Prostate gland (tissue), 2 donors: ENCODE measurements at regions not wholly inside any gene's neighbourhood (a gene's known extent, or its start where the extent isn't known, plus 50 kb on each side); places are given as distances from the start of the nearest gene placed in this dataset.

Experiments used
- DNase-seq: peaks from one replicate; pipeline ENCODE4 v3.0.0-alpha.2; 2019; ENCODE audit warnings: low spot score
- H3K27ac ChIP-seq, 2 donors: fragments of 200-600 bp; sonication (generic); 2 replicates each; pipeline ENCODE4 v1.5.1; 2017 to 2019
- H3K27me3 ChIP-seq: fragments of 200-600 bp; sonication (generic); replicated peaks from 2 replicates; pipeline ENCODE4 v1.5.1; 2019; ENCODE audit not compliant: insufficient read depth
- H3K36me3 ChIP-seq, 2 donors: fragments of 200-600 bp; sonication (generic); 1 replicate in 1 of 2; 2 replicates in 1 of 2; pipeline versions ENCODE4 v1.5.1 to v1.8.1; 2017 to 2019
- H3K4me1 ChIP-seq: fragments of 200-600 bp; sonication (generic); replicated peaks from 2 replicates; pipeline ENCODE4 v1.5.1; 2019
- H3K4me3 ChIP-seq, 2 donors: fragments of 200-600 bp; sonication (generic); 2 replicates each; pipeline ENCODE4 v1.5.1; 2017 to 2019
- H3K9me3 ChIP-seq: fragments of 200-600 bp; sonication (generic); 2 replicates; pipeline ENCODE4 v1.5.1; 2017
- POLR2A ChIP-seq: fragments of 450-650 bp; IDR thresholded peaks from one replicate; pipeline ENCODE4 v1.6.1; 2016; ENCODE audit warnings: antibody characterized with exemption, mild to moderate bottlenecking
- POLR2AphosphoS5 ChIP-seq: sonication (generic); formaldehyde crosslinking; IDR thresholded peaks from one replicate; pipeline ENCODE4 v1.6.1; 2017; ENCODE audit warnings: antibody characterized with exemption
- WGBS: methylation state at CpG from one replicate; pipeline ENCODE4 v1.1.5; 2018; 5-methylcytosine and 5-hydroxymethylcytosine counted together
- intact Hi-C: fragments of 100-400 bp; cut with DNase I; formaldehyde crosslinking; loops from one replicate; pipeline ENCODE4 v1.14.2; 2022
- TF ChIP-seq, protein P1 (sequence below), 4 experiments: fragments of 200-600 bp in 2 of 4; fragments of 450-650 bp in 2 of 4; sonication (generic) in 2 of 4; IDR thresholded peaks; 1 replicate in 3 of 4; 2 replicates in 1 of 4; pipeline ENCODE4 v1.5.1; 2016 to 2019; ENCODE audit warnings: antibody characterized with exemption in 4 of 4, mild to moderate bottlenecking in 2 of 4, moderate library complexity in 2 of 4

DNA sequence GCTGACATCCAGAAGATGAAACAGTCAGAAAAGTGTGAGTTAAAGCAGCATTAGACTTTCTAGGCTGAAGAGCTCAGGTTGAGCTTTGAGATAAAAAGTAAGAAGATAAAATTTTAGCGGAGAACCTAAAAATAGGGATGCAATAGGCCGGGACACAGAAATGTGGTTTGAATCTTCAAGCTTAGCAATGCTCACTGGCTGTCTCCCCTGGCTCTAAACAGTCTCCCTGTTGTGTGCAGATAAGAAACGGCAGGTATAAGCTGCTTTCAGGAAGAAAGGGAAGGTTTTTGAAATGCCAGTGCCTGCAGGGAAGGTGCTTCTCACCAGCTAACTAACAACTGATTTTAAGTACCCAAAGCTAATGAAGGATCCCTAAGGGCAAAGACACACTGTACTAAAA is 718.7 kb upstream of the SGO1 start:
- intact Hi-C loops, result no loop called here
- Histone ChIP-seq H3K36me3 (no peaks in the 10 kb centered on the region), H3K27ac (no peak overlapping the region), H3K27me3 (no peaks in the 10 kb centered on the region), H3K4me1 (no peaks in the 10 kb centered on the region), H3K4me3 (no peak overlapping the region), H3K9me3 (no peaks in the 10 kb centered on the region)
- TF ChIP-seq, protein P1, sequence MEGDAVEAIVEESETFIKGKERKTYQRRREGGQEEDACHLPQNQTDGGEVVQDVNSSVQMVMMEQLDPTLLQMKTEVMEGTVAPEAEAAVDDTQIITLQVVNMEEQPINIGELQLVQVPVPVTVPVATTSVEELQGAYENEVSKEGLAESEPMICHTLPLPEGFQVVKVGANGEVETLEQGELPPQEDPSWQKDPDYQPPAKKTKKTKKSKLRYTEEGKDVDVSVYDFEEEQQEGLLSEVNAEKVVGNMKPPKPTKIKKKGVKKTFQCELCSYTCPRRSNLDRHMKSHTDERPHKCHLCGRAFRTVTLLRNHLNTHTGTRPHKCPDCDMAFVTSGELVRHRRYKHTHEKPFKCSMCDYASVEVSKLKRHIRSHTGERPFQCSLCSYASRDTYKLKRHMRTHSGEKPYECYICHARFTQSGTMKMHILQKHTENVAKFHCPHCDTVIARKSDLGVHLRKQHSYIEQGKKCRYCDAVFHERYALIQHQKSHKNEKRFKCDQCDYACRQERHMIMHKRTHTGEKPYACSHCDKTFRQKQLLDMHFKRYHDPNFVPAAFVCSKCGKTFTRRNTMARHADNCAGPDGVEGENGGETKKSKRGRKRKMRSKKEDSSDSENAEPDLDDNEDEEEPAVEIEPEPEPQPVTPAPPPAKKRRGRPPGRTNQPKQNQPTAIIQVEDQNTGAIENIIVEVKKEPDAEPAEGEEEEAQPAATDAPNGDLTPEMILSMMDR (IDR thresholded peaks at IDR 0.05), result no peak
- TF ChIP-seq POLR2AphosphoS5 (no peak), POLR2A (no peak)
- DNase-seq, result no peak
- 65% methylated on average over 3 of the region's 3 CpGs for WGBS

DNA sequence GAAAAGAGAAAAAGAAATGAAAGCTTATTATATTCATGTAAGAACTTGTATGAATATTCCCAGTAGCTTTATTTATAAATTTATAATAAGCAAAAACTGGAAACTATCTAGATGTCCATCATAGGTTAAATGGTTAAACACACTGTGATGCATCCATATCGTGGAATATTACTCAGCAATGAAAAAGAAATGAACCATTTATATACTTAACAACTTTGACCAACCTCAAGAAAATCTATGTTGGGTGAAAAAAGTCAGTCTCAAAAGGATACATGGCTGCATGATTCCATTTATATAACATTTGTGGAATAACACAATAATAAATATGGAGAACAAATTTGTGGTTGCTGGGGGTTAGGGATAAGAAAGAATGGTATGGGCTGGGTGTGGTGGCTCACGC is 713.0 kb upstream of the SGO1 start:
- intact Hi-C loops, result no loop called here
- H3K36me3 ChIP-seq, result no peaks in the 10 kb centered on the region
- TF ChIP-seq POLR2AphosphoS5 (no peak), POLR2A (no peak)
- TF ChIP-seq, protein P1 (IDR thresholded peaks at IDR 0.05), result no peak
- H3K9me3 ChIP-seq, result no peaks in the 10 kb centered on the region
- no peak overlapping the region for H3K27ac ChIP-seq
- no peak overlapping the region for H3K4me3 ChIP-seq
- no peaks in the 10 kb centered on the region for H3K27me3 ChIP-seq
- H3K4me1 ChIP-seq, result no peaks in the 10 kb centered on the region
- 96% methylated on average over 2 of the region's 2 CpGs for WGBS
- DNase-seq, result no peak

DNA sequence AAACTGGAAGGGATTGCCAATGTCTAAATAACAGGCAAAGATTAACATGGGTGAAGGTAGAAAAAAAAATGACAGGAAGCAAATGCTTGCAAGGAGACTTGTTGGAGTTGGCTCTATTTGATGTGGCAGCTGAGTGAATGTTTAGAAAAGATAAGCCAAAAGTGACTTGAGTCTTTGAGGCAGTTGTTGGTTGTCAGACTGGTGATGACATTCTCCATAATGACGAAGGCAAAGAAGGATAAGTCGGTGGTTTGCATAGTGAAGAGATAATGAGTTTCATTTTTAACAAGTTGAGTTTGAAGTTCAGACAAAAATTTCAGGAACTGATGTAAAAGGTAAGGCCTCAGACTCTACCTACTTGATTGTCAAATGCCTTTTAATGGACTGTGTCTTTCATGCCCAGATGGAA is 704.1 kb upstream of the SGO1 start:
- DNase-seq, result no peak
- intact Hi-C loops, result no loop called here
- Histone ChIP-seq H3K27me3 (no peaks in the 10 kb centered on the region), H3K4me3 (no peak overlapping the region), H3K36me3 (no peaks in the 10 kb centered on the region), H3K4me1 (no peaks in the 10 kb centered on the region), H3K27ac (no peak overlapping the region), H3K9me3 (no peaks in the 10 kb centered on the region)
- 78% methylated on average over 2 of the region's 2 CpGs for WGBS
- TF ChIP-seq, protein P1 (IDR thresholded peaks at IDR 0.05), result no peak
- TF ChIP-seq POLR2A (no peak), POLR2AphosphoS5 (no peak)

DNA sequence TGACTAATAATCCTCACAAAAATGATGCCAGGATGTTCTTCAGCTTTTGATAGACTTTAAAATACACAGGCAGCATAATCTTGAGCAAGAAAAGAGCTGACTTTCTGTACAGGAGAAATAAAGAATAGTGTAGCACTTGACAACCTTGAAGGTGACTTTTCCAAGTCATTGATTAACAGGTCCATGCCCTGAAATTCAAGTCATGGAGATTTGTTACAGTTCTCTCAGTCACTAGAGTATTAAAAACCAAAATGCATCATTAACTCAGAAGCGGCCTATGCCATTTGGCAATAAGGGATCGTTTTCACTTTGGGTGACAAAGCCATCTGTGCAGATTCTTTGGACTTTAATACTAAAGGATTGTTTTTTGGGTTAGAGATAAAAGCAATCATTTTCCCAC is 692.7 kb upstream of the SGO1 start:
- intact Hi-C loops, result no loop called here
- no peak overlapping the region for H3K4me3 ChIP-seq
- no peaks in the 10 kb centered on the region for H3K4me1 ChIP-seq
- no peak for DNase-seq
- no peaks in the 10 kb centered on the region for H3K9me3 ChIP-seq
- no peak overlapping the region for H3K27ac ChIP-seq
- no peaks in the 10 kb centered on the region for H3K36me3 ChIP-seq
- 96% methylated on average over 2 of the region's 2 CpGs for WGBS
- TF ChIP-seq POLR2A (no peak), POLR2AphosphoS5 (no peak)
- no peaks in the 10 kb centered on the region for H3K27me3 ChIP-seq

DNA sequence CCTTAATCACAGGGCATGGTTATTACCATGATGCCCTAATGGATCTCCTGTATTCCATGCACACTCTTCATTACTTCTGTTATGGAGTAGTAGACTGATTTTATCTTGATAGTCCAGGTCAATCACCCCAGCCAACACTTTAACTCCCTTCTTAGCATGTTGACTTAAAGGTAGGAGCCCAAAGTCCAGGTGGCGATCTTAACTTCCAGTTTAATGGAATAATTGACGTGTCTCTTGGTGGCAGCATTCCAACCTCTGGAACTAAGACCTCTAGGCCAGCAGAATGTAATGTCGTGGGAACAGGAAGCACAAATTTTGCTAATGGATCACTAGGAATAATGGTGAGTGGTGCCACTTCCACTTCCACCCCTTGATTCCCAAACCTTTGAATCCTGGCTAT is 687.2 kb upstream of the SGO1 start:
- intact Hi-C loops, result no loop called here
- no peaks in the 10 kb centered on the region for H3K9me3 ChIP-seq
- H3K36me3 ChIP-seq, result no peaks in the 10 kb centered on the region
- TF ChIP-seq POLR2AphosphoS5 (no peak), POLR2A (no peak)
- TF ChIP-seq, protein P1 (IDR thresholded peaks at IDR 0.05), result no peak
- DNase-seq, result no peak
- WGBS, result 89% methylated on average over 3 of the region's 3 CpGs
- no peaks in the 10 kb centered on the region for H3K27me3 ChIP-seq
- peaks cover 3% of the 10 kb centered on the region for H3K4me1 ChIP-seq
- no peak overlapping the region for H3K27ac ChIP-seq
- H3K4me3 ChIP-seq, result no peak overlapping the region
